ENCODE measurements at regions not wholly inside any gene's neighbourhood (a gene's known extent, or its start where the extent isn't known, plus 50 kb on each side); places are given as distances from the start of the nearest gene placed in this dataset.

DNA sequence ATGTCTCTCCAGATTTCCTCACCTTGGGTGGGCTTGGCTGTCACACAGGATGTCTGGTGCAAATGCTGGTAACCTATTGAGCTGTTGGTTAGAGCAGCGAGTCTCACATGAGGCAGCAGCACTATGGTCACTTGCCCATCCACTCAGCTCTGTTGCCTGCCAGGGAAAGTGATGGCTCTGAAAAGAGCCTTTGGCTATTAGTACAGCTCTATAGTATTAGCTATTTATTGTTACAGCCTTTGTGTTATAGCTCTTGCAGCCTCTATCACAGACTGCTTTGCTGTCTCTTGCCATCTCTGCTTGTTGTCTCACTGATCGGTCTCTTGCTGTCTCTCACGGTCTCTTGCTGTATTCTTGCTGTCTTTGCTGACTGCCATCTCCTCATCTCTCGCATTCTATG is 114.3 kb downstream of the MFSD1 start:
- intact Hi-C loops (cut with DNase I), result loop anchor here in 1 of 2 donors (10.0 kb wide), 1 partner anchor 339 kb away; no protein-coding TSS in a partner anchor
- WGBS (ENCODE audit: insufficient coverage, low coverage, low lambda C conversion rate, missing lambda C conversion rate), result 83% methylated on average over 3 of the region's 4 CpGs
- Histone ChIP-seq H3K27me3 (no peaks in the 10 kb centered on the region), H3K4me1 (no peaks in the 10 kb centered on the region), H3K4me3 (no peak overlapping the region), H3K27ac (no peak overlapping the region), H3K9me3 (no peaks in the 10 kb centered on the region), H3K36me3 (no peaks in the 10 kb centered on the region)
- DNase-seq (no peak), ATAC-seq (no peak)
- no peak for TF ChIP-seq POLR2A (IDR thresholded peaks at IDR 0.05)
- TF ChIP-seq, protein P1, sequence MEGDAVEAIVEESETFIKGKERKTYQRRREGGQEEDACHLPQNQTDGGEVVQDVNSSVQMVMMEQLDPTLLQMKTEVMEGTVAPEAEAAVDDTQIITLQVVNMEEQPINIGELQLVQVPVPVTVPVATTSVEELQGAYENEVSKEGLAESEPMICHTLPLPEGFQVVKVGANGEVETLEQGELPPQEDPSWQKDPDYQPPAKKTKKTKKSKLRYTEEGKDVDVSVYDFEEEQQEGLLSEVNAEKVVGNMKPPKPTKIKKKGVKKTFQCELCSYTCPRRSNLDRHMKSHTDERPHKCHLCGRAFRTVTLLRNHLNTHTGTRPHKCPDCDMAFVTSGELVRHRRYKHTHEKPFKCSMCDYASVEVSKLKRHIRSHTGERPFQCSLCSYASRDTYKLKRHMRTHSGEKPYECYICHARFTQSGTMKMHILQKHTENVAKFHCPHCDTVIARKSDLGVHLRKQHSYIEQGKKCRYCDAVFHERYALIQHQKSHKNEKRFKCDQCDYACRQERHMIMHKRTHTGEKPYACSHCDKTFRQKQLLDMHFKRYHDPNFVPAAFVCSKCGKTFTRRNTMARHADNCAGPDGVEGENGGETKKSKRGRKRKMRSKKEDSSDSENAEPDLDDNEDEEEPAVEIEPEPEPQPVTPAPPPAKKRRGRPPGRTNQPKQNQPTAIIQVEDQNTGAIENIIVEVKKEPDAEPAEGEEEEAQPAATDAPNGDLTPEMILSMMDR (IDR thresholded peaks at IDR 0.05), result no peak

DNA sequence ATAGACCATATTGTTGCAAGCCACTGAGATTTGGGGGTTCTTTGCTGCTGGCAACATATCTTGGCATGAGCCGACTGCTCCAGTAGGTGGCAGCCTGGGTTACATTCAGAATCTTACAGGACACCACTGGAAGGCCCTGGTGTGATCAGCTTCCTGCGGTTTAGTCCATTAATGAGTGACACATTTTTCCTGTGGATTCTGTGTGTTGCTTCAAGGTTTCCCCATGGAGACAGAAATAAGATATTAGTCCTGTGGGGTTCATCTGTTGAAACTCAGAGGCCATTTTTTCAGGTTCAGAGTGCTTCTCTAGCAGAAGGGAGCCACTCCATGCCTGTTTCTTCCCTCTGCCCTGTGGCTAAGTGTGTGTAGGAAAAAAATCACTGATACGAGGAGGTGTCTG is 116.2 kb downstream of the MFSD1 start:
- Histone ChIP-seq H3K9me3 (no peaks in the 10 kb centered on the region), H3K36me3 (no peaks in the 10 kb centered on the region), H3K4me1 (no peaks in the 10 kb centered on the region), H3K27me3 (no peaks in the 10 kb centered on the region), H3K4me3 (no peak overlapping the region), H3K27ac (no peak overlapping the region)
- ATAC-seq, result peak; percentile 79 to 94 (median 90)
- peak in 2 of 3 donors; percentile 45 to 49 for DNase-seq
- intact Hi-C loops (cut with DNase I), result loop anchor here in 1 of 2 donors (10.0 kb wide), 1 partner anchor 337 kb away; no protein-coding TSS in a partner anchor
- TF ChIP-seq POLR2A (IDR thresholded peaks at IDR 0.05), result no peak
- TF ChIP-seq, protein P1 (IDR thresholded peaks at IDR 0.05), result peak; percentile 60 to 69 (median 67)
- WGBS (ENCODE audit: insufficient coverage, low coverage, low lambda C conversion rate, missing lambda C conversion rate), result 9% methylated on average over 3 of the region's 3 CpGs

DNA sequence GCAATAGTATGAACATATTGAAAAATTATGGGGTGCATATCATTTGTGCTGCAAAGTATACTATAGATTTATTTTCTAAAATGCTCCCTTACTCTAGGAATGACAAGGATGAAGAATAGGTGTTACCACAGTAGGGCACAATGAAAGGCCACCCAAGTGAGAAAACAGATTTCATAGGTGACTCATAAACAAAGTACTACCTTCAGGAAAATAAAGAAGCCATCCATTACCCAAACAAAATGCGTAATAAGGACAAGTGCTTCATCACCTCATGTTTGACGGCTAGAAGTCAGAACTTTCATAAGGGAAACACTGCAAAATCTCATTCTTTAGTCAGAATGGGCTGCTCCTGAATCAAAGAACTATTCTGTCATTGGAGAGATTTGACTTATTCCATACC is 116.6 kb downstream of the MFSD1 start:
- no peak for DNase-seq
- TF ChIP-seq POLR2A (IDR thresholded peaks at IDR 0.05), result no peak
- TF ChIP-seq, protein P1 (IDR thresholded peaks at IDR 0.05), result no peak
- Histone ChIP-seq H3K4me1 (no peaks in the 10 kb centered on the region), H3K4me3 (no peak overlapping the region), H3K36me3 (no peaks in the 10 kb centered on the region), H3K27ac (no peak overlapping the region), H3K27me3 (no peaks in the 10 kb centered on the region), H3K9me3 (no peaks in the 10 kb centered on the region)
- WGBS (ENCODE audit: insufficient coverage, low coverage, low lambda C conversion rate, missing lambda C conversion rate), result 94% methylated on average over 2 of the region's 2 CpGs
- no peak for ATAC-seq
- intact Hi-C loops (cut with DNase I), result loop anchor here in 1 of 2 donors (10.0 kb wide), 1 partner anchor 336 kb away; no protein-coding TSS in a partner anchor

DNA sequence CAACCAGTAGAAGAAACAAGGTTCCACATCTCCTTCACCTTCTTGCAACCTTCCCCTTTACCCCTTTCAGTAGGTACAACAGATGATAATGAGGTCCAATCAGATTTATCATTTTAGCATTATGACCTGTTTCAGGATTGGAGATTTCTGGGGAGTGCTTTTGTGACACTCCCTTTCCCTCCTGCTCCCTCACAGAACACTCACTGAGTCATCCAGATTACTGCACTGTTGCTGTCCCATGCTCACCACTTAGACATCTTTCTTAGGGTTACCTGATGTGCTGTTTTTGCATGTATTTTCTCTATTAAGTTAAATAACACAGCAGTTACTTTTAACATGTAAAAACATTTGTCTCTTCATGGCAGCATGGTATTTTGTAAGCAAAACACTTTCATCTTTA is 118.5 kb downstream of the MFSD1 start:
- no peaks in the 10 kb centered on the region for H3K36me3 ChIP-seq
- ATAC-seq, result no peak
- H3K4me1 ChIP-seq, result no peaks in the 10 kb centered on the region
- intact Hi-C loops (cut with DNase I), result no loop called here
- no peak for DNase-seq
- no peak overlapping the region for H3K4me3 ChIP-seq
- TF ChIP-seq, protein P1 (IDR thresholded peaks at IDR 0.05), result no peak
- TF ChIP-seq POLR2A (IDR thresholded peaks at IDR 0.05), result no peak
- H3K27ac ChIP-seq, result no peak overlapping the region
- H3K27me3 ChIP-seq, result no peaks in the 10 kb centered on the region
- H3K9me3 ChIP-seq, result no peaks in the 10 kb centered on the region

DNA sequence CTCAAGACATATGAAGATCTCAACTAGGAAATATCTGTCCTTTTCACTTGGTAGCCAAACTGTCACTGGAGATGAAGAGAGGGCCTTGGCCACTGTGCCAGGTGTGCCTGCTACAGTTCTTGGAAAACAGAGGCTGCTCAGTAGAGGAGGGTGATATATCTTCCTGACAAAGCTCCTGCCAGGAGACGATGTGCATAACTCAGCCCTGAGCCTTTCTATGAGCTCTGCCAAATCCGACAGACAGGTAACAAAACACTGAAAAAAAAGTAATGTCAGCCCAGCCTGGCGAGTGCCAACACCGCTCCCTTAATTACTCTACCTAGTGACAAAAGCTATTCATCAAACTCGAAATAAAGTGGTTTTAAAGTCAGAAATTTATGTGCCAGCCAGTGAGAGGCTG is 123.2 kb downstream of the MFSD1 start:
- TF ChIP-seq POLR2A (IDR thresholded peaks at IDR 0.05), result no peak
- TF ChIP-seq, protein P1 (IDR thresholded peaks at IDR 0.05), result no peak
- no peaks in the 10 kb centered on the region for H3K27me3 ChIP-seq
- DNase-seq (no peak), ATAC-seq (no peak)
- no peaks in the 10 kb centered on the region for H3K36me3 ChIP-seq
- no peak overlapping the region for H3K27ac ChIP-seq
- H3K9me3 ChIP-seq, result no peaks in the 10 kb centered on the region
- no peaks in the 10 kb centered on the region for H3K4me1 ChIP-seq
- WGBS (ENCODE audit: insufficient coverage, low coverage, low lambda C conversion rate, missing lambda C conversion rate), result 82% methylated on average over 5 of the region's 5 CpGs
- intact Hi-C loops (cut with DNase I), result no loop called here
- no peak overlapping the region for H3K4me3 ChIP-seq
